Tibial nerve (tissue), 4 donors: ENCODE measurements at regions not wholly inside any gene's neighbourhood (a gene's known extent, or its start where the extent isn't known, plus 50 kb on each side); places are given as distances from the start of the nearest gene placed in this dataset.

Experiments used
- CTCF ChIP-seq, 5 experiments: fragments of 200-600 bp in 3 of 5; fragments of 450-650 bp in 2 of 5; sonication (generic) in 3 of 5; IDR thresholded peaks; one replicate each; pipeline ENCODE4 v1.5.1; 2016 to 2019; ENCODE audit warnings: antibody characterized with exemption in 5 of 5, mild to moderate bottlenecking in 3 of 5, moderate library complexity in 2 of 5
- EP300 ChIP-seq, 2 donors: sonication (generic); formaldehyde crosslinking; IDR thresholded peaks; one replicate each; pipeline ENCODE4 v1.6.1; 2017; ENCODE audit warnings: antibody characterized with exemption in 2 of 2, mild to moderate bottlenecking in 1 of 2
- POLR2A ChIP-seq, 2 donors: fragments of 450-650 bp; IDR thresholded peaks; one replicate each; pipeline ENCODE4 v1.6.1; 2017; ENCODE audit warnings: antibody characterized with exemption in 2 of 2, mild to moderate bottlenecking in 2 of 2, moderate library complexity in 2 of 2

GRCh38 chr11:38246451-38246850 lies 1648.4 kb upstream of the RAG2 start:
- TF ChIP-seq EP300 (IDR thresholded peaks at IDR 0.05), result no peak
- no peak for TF ChIP-seq CTCF (IDR thresholded peaks at IDR 0.05)
- no peak for TF ChIP-seq POLR2A (IDR thresholded peaks at IDR 0.05)
